Astrocyte (in vitro differentiated cells and primary cell): ENCODE measurements at regions not wholly inside any gene's neighbourhood (a gene's known extent, or its start where the extent isn't known, plus 50 kb on each side); places are given as distances from the start of the nearest gene placed in this dataset.

ENCODE experiments used
- EZH2 ChIP-seq: IDR thresholded peaks from 2 replicates; pipeline ENCODE4 v1.6.1; 2012; ENCODE audit warnings: mild to moderate bottlenecking, low read length, inconsistent platforms; ENCODE audit not compliant: insufficient read depth
- TF ChIP-seq, protein P1 (sequence below): IDR thresholded peaks from 2 replicates; pipeline ENCODE4 v1.5.1; 2011; ENCODE audit warnings: low read depth, mild to moderate bottlenecking, inconsistent platforms, low read length, moderate library complexity; ENCODE audit not compliant: insufficient read depth

DNA sequence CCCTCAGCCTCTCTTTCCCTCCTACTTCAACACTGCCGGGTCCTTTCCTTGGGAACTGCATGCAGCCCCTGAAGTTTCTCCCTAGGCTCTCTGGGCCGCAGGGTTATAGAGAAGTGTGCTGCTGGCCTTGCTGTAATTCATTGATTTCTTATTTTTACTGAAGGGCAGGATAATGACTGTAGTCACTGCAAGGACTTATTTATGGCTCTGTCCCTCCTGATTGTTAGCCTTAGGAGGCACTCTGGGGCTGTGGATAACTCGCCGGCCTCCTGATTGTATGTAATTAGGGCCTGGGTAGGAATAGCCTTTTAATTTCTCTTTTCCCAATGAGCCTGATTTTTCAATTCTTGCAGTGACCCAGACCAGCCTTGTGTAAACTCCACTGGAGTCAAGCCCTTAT, 138.3 kb upstream of the CDH13 start:
- TF ChIP-seq, protein P1, sequence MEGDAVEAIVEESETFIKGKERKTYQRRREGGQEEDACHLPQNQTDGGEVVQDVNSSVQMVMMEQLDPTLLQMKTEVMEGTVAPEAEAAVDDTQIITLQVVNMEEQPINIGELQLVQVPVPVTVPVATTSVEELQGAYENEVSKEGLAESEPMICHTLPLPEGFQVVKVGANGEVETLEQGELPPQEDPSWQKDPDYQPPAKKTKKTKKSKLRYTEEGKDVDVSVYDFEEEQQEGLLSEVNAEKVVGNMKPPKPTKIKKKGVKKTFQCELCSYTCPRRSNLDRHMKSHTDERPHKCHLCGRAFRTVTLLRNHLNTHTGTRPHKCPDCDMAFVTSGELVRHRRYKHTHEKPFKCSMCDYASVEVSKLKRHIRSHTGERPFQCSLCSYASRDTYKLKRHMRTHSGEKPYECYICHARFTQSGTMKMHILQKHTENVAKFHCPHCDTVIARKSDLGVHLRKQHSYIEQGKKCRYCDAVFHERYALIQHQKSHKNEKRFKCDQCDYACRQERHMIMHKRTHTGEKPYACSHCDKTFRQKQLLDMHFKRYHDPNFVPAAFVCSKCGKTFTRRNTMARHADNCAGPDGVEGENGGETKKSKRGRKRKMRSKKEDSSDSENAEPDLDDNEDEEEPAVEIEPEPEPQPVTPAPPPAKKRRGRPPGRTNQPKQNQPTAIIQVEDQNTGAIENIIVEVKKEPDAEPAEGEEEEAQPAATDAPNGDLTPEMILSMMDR = no peak
- TF ChIP-seq EZH2 = no peak
